Adrenal gland (tissue), 5 donors: ENCODE measurements at regions not wholly inside any gene's neighbourhood (a gene's known extent, or its start where the extent isn't known, plus 50 kb on each side); places are given as distances from the start of the nearest gene placed in this dataset.

Experiments used
- POLR2A ChIP-seq, 2 donors: fragments of 450-650 bp; IDR thresholded peaks; one replicate each; pipeline ENCODE4 v1.6.1; 2017; ENCODE audit warnings: antibody characterized with exemption in 2 of 2, mild to moderate bottlenecking in 2 of 2, moderate library complexity in 1 of 2
- TF ChIP-seq, protein P1 (sequence below), 6 experiments: fragments of 450-650 bp in 4 of 6; fragments of 200-600 bp in 2 of 6; sonication (generic) in 1 of 6; IDR thresholded peaks; 1 replicate in 5 of 6; 2 replicates in 1 of 6; pipeline versions ENCODE4 v1.5.1 to v1.8.0; 2016 to 2021; ENCODE audit warnings: antibody characterized with exemption in 6 of 6, mild to moderate bottlenecking in 2 of 6, moderate library complexity in 1 of 6
- donor health status: DM: no; HTN: no; CAD: no.

- TF ChIP-seq, protein P1, sequence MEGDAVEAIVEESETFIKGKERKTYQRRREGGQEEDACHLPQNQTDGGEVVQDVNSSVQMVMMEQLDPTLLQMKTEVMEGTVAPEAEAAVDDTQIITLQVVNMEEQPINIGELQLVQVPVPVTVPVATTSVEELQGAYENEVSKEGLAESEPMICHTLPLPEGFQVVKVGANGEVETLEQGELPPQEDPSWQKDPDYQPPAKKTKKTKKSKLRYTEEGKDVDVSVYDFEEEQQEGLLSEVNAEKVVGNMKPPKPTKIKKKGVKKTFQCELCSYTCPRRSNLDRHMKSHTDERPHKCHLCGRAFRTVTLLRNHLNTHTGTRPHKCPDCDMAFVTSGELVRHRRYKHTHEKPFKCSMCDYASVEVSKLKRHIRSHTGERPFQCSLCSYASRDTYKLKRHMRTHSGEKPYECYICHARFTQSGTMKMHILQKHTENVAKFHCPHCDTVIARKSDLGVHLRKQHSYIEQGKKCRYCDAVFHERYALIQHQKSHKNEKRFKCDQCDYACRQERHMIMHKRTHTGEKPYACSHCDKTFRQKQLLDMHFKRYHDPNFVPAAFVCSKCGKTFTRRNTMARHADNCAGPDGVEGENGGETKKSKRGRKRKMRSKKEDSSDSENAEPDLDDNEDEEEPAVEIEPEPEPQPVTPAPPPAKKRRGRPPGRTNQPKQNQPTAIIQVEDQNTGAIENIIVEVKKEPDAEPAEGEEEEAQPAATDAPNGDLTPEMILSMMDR (IDR thresholded peaks at IDR 0.05) = no peak
- TF ChIP-seq POLR2A (IDR thresholded peaks at IDR 0.05) = no peak
These were observed 109.8 kb upstream of the SLC25A48 start for GRCh38 chr5:135724617-135725016.
